Right lobe of liver (tissue), 4 donors: ENCODE measurements at regions not wholly inside any gene's neighbourhood (a gene's known extent, or its start where the extent isn't known, plus 50 kb on each side); places are given as distances from the start of the nearest gene placed in this dataset.

Experiments
- CTCF ChIP-seq, 4 donors: fragments of 200-600 bp in 3 of 4; fragments of 450-650 bp in 1 of 4; IDR thresholded peaks; one replicate each; pipeline versions ENCODE4 v1.5.1 to v1.8.0; 2016 to 2022; ENCODE audit warnings: antibody characterized with exemption in 4 of 4, mild to moderate bottlenecking in 2 of 4
- POLR2A ChIP-seq: fragments of 450-650 bp; IDR thresholded peaks from one replicate; pipeline ENCODE4 v1.6.1; 2017; ENCODE audit warnings: antibody characterized with exemption, mild to moderate bottlenecking
- donor health status: DM: no; HTN: no; CAD: no.
- donor health status: DM: no; HTN: no; CAD: no.
- donor health status: DM: no; HTN: yes; CAD: no.

GRCh38 chr5:145531038-145531734, 304.0 kb downstream of the PRELID2 start:
- no peak for TF ChIP-seq CTCF (IDR thresholded peaks at IDR 0.05)
- TF ChIP-seq POLR2A = no peak
